Upper lobe of right lung (tissue), 1 donor: ENCODE measurements at regions not wholly inside any gene's neighbourhood (a gene's known extent, or its start where the extent isn't known, plus 50 kb on each side); places are given as distances from the start of the nearest gene placed in this dataset.
A peak's percentile ranks its signal among the peaks of the same experiment; 100 is the strongest.

ENCODE experiments used
- ATAC-seq: fragments of 200-7000 bp; cut with Tn5 transposase; one replicate; pipeline ENCODE4 v1.9.1; 2020; ENCODE audit warnings: mild to moderate bottlenecking, moderate library complexity
- DNase-seq: peaks from one replicate; pipeline ENCODE4 v3.0.0-alpha.2; 2020
- H3K27ac ChIP-seq: fragments of 200-600 bp; one replicate; pipeline ENCODE4 v1.8.0; 2022
- H3K27me3 ChIP-seq: fragments of 200-600 bp; one replicate; pipeline ENCODE4 v1.8.0; 2022; ENCODE audit warnings: mild to moderate bottlenecking
- H3K36me3 ChIP-seq: fragments of 200-600 bp; one replicate; pipeline ENCODE4 v1.8.0; 2022
- H3K4me1 ChIP-seq: fragments of 200-600 bp; one replicate; pipeline ENCODE4 v1.8.0; 2022
- H3K4me3 ChIP-seq: fragments of 200-600 bp; one replicate; pipeline ENCODE4 v1.8.0; 2022; ENCODE audit warnings: mild to moderate bottlenecking
- H3K9me3 ChIP-seq: fragments of 200-600 bp; one replicate; pipeline ENCODE4 v1.8.0; 2022
- CTCF ChIP-seq: fragments of 200-600 bp; IDR thresholded peaks from one replicate; pipeline ENCODE4 v1.8.0; 2022; ENCODE audit warnings: antibody characterized with exemption
- intact Hi-C: fragments of 100-400 bp; cut with DNase I; formaldehyde crosslinking; loops from one replicate; pipeline ENCODE4 v1.11.0; 2022
- donor health status: DM: no; HTN: yes; CAD: no; lungs with severe emphysema.

GRCh38 chr1:115491298-115492018 lies 150.3 kb upstream of the VANGL1 start:
- Histone ChIP-seq H3K27me3 (no peaks in the 10 kb centered on the region), H3K4me3 (no peak overlapping the region), H3K4me1 (no peaks in the 10 kb centered on the region), H3K27ac (no peak overlapping the region), H3K9me3 (no peaks in the 10 kb centered on the region), H3K36me3 (no peaks in the 10 kb centered on the region)
- no peak for TF ChIP-seq CTCF
- DNase-seq, result no peak
- no peak for ATAC-seq
- intact Hi-C loops, result no loop called here

- Histone ChIP-seq H3K4me3 (no peak overlapping the region), H3K27ac (no peak overlapping the region), H3K27me3 (no peaks in the 10 kb centered on the region), H3K9me3 (no peaks in the 10 kb centered on the region), H3K36me3 (no peaks in the 10 kb centered on the region), H3K4me1 (no peaks in the 10 kb centered on the region)
- TF ChIP-seq CTCF, result no peak
- ATAC-seq (peak; percentile 68), DNase-seq (no peak)
- intact Hi-C loops, result no loop called here
These were observed 141.0 kb upstream of the NGF start for GRCh38 chr1:115479055-115479482.

DNA sequence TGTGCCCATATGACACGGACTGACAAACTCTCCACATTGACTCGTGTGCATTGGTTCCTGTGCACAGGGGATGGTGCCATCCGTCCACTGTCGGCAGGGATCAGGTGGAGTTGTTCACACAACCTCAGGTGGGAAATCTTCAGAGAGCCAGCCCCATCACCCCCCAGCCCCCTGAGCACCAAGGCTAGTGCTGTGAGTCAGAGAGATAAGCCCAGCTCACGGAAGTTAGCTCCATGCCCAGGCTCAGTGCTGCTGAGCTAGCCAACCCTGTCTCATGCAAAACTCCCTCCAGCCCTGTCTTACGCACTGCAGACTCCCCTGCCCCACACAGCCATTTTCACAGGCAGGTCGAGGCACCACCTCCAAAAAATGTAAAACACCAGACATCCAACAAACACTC lies 139.0 kb upstream of the NGF start:
- no peak overlapping the region for H3K27ac ChIP-seq
- no peaks in the 10 kb centered on the region for H3K9me3 ChIP-seq
- intact Hi-C loops, result no loop called here
- TF ChIP-seq CTCF, result no peak
- H3K4me3 ChIP-seq, result no peak overlapping the region
- H3K36me3 ChIP-seq, result no peaks in the 10 kb centered on the region
- H3K27me3 ChIP-seq, result no peaks in the 10 kb centered on the region
- no peaks in the 10 kb centered on the region for H3K4me1 ChIP-seq
- ATAC-seq (no peak), DNase-seq (no peak)

GRCh38 chr1:115476616-115477015 lies 138.6 kb upstream of the NGF start:
- ATAC-seq (no peak), DNase-seq (no peak)
- intact Hi-C loops, result no loop called here
- Histone ChIP-seq H3K4me3 (no peak overlapping the region), H3K27ac (no peak overlapping the region), H3K9me3 (no peaks in the 10 kb centered on the region), H3K27me3 (no peaks in the 10 kb centered on the region), H3K4me1 (no peaks in the 10 kb centered on the region), H3K36me3 (no peaks in the 10 kb centered on the region)
- TF ChIP-seq CTCF, result no peak

DNA sequence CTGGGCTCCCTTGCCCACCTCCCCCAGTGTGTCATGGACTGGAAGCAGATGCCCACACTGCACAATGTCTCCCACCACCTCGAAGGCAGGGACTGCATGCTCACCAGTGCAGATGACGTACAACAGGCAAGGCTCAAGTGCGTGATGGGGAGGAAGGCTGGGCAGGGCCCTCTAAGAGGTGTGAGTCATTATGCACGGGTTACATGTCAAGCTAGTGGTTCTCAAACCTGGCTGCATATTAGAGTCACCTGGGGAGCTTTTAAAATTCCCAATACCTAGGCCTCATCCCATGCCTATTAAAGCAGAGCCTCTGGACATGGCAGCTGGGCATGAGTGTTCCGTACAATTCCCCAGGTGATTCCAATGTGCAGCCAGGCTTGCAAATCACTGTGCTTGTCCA lies 137.9 kb upstream of the NGF start:
- Histone ChIP-seq H3K27ac (no peak overlapping the region), H3K27me3 (no peaks in the 10 kb centered on the region), H3K4me1 (no peaks in the 10 kb centered on the region), H3K36me3 (no peaks in the 10 kb centered on the region), H3K4me3 (no peak overlapping the region), H3K9me3 (no peaks in the 10 kb centered on the region)
- intact Hi-C loops, result no loop called here
- DNase-seq (no peak), ATAC-seq (peak; percentile 12)
- no peak for TF ChIP-seq CTCF

DNA sequence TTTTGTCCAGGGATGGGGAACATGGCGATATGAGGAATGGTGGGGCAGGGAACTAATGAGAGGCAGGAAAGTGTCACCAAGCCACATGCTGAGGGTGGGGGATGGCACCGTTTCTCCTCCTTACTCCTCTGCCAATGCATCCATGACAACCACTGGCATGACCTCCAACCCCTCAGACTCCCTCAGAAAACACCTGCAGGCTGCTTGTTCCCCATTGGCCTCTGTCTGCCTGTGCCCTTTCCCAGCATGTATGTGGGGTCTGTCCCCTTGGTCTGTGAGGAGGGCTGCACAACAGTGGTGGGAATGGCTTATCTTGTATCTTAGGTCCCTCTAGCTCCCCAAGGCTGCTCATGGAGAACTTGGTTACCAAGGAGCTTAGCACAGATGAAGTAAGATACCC lies 137.2 kb upstream of the NGF start:
- H3K27ac ChIP-seq, result no peak overlapping the region
- TF ChIP-seq CTCF, result no peak
- H3K9me3 ChIP-seq, result no peaks in the 10 kb centered on the region
- H3K4me3 ChIP-seq, result no peak overlapping the region
- H3K4me1 ChIP-seq, result no peaks in the 10 kb centered on the region
- H3K27me3 ChIP-seq, result no peaks in the 10 kb centered on the region
- DNase-seq (no peak), ATAC-seq (no peak)
- H3K36me3 ChIP-seq, result no peaks in the 10 kb centered on the region
- intact Hi-C loops, result no loop called here
